NB4 (cell line): ENCODE measurements at regions not wholly inside any gene's neighbourhood (a gene's known extent, or its start where the extent isn't known, plus 50 kb on each side); places are given as distances from the start of the nearest gene placed in this dataset.

Experiments used
- DNase-seq: peaks from one replicate; pipeline ENCODE4 v3.0.0; 2010; ENCODE audit warnings: low read depth
- H3K4me3 ChIP-seq: one replicate; pipeline ENCODE4 v1.5.1; 2011; ENCODE audit warnings: mild to moderate bottlenecking, low read depth, low read length, moderate library complexity
- CTCF ChIP-seq: IDR thresholded peaks from one replicate; pipeline ENCODE4 v1.5.1; 2012; ENCODE audit warnings: low read depth, low read length
- MAX ChIP-seq: IDR thresholded peaks from 2 replicates; pipeline ENCODE4 v1.6.1; 2011; ENCODE audit warnings: low read depth, low read length
- MYC ChIP-seq: IDR thresholded peaks from 2 replicates; pipeline ENCODE4 v1.6.1; 2011; ENCODE audit warnings: low read depth, low read length
- POLR2A ChIP-seq: IDR thresholded peaks from 2 replicates; pipeline ENCODE4 v1.6.1; 2011; ENCODE audit warnings: mild to moderate bottlenecking; ENCODE audit not compliant: insufficient read length; ENCODE audit errors: extremely low read depth

GRCh38 chr21:16198546-16198945 lies 468.8 kb downstream of the USP25 start:
- no peak for TF ChIP-seq MYC
- no peak for TF ChIP-seq MAX
- no peak for TF ChIP-seq CTCF
- TF ChIP-seq POLR2A: no peak
- no peak overlapping the region for H3K4me3 ChIP-seq
- no peak for DNase-seq

GRCh38 chr21:16199539-16199938 lies 469.8 kb downstream of the USP25 start:
- H3K4me3 ChIP-seq: no peak overlapping the region
- DNase-seq: no peak
- TF ChIP-seq MYC (no peak), CTCF (no peak), MAX (no peak), POLR2A (no peak)

- DNase-seq: no peak
- H3K4me3 ChIP-seq: no peak overlapping the region
- no peak for TF ChIP-seq CTCF
- TF ChIP-seq MAX: no peak
- TF ChIP-seq MYC: no peak
- no peak for TF ChIP-seq POLR2A
Observed at GRCh38 chr21:16201718-16202117, 471.9 kb downstream of the USP25 start.

DNA sequence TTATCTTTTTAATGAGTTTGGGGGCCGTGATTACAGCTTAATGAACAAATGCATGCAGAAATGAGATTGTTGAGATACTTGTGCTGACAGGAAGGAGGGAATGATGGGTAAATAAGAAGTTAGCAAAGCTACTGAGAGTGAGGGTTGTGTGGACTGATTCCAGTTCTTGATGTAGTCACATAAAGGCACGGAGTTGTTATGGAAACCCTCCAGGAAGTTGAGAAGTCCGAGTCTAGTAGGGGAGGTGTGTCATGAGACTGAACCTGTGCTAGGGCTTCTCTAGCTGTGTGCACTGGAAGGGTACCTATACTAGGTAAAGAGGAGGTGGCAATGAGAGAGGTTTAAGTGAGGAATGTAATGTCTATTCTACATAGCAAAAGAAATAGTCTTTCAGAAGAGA lies 475.7 kb downstream of the USP25 start:
- DNase-seq: no peak
- TF ChIP-seq MAX (no peak), MYC (no peak), CTCF (no peak), POLR2A (no peak)
- H3K4me3 ChIP-seq: no peak overlapping the region

DNA sequence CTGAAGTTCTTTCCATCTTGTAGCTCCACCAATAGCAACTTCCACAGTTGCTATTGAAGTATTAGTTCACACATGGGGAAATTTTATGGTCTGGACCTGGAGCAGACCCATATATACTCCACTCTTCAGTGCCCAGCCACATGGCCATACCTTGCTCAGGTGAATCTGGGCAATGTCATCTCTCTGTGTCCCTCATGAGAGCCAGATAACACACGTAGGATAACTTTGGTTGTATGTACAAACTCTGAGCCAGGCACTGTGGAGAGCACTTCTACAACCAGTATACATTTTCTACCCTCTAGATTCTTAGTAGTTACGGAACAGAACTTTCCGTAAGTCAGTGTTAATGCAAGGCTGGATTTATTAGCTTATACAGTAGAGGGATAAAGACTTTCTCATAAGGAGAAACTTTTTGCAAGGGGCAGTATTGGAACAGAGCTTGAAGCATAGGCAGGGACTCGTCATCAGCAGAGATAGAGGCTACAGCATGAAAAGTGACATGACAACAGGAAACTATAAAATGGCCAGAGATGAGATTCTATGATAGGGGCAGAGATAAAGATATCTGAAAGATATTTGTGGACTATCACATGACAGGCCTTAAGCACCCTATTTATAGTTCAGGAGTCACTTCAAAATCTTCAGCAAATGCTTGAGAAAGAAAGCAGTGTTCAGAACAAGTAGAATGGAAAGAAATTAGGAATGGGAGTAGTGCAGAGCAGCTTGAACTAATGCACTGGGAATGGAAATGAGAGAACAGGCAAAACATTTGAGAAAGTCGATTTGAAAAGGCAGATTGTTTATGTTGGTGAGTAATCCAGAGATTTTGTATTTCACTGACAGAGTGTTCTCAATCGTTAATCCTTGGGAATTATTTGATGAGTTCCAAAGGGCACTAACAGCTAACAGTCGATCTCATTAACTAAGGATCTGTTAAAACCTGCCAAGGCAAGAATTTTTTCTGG lies 481.8 kb downstream of the USP25 start:
- no peak overlapping the region for H3K4me3 ChIP-seq
- DNase-seq: no peak
- TF ChIP-seq POLR2A (no peak), MAX (no peak), CTCF (no peak), MYC (no peak)

DNA sequence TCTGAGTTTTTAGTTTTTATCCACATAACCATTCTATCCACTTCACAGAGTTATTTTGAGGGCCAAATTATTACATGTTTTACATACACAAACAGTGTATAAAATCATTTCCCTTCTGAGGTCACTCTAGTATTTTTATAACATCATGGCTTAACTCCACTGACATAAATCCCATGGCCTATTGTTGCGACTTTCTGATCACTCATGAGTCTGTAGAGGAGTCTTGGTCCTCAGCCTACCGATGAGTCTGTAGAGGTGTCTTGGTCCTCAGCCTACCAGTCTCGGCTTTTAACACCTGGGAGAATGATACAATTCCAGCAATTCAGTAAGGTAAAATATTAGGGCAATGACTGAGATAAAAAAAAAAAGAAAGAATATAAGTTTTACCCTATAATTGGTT lies 483.7 kb downstream of the USP25 start:
- no peak for DNase-seq
- TF ChIP-seq POLR2A: no peak
- TF ChIP-seq MAX: no peak
- no peak for TF ChIP-seq CTCF
- no peak for TF ChIP-seq MYC
- H3K4me3 ChIP-seq: no peak overlapping the region
